ENCODE measurements at regions not wholly inside any gene's neighbourhood (a gene's known extent, or its start where the extent isn't known, plus 50 kb on each side); places are given as distances from the start of the nearest gene placed in this dataset.

GRCh38 chr20:24827603-24828295 lies 121.3 kb upstream of the CST7 start:
- TF ChIP-seq CTCF (IDR thresholded peaks at IDR 0.05; ENCODE audit: low read depth, low read length, poor library complexity, severe bottlenecking) (no peak), EZH2phosphoT487 (IDR thresholded peaks at IDR 0.05; ENCODE audit: borderline replicate concordance, low read length) (no peak)

All from DOHH2 (cell line).